Activated CD8-positive, alpha-beta memory T cell treated with anti-CD3 and anti-CD28 coated beads, Interleukin-2, amount 50 U/mL, for 48 hours (primary cell): ENCODE measurements at regions not wholly inside any gene's neighbourhood (a gene's known extent, or its start where the extent isn't known, plus 50 kb on each side); places are given as distances from the start of the nearest gene placed in this dataset.
"Not testable (repeated sequence)": the region's sequence is repeated elsewhere in the genome, so short reads cannot be mapped to it uniquely, and the experiment has no call there.

ENCODE experiments used
- DNase-seq: peaks from one replicate; pipeline ENCODE4 v3.0.0-alpha.2; 2020

DNA sequence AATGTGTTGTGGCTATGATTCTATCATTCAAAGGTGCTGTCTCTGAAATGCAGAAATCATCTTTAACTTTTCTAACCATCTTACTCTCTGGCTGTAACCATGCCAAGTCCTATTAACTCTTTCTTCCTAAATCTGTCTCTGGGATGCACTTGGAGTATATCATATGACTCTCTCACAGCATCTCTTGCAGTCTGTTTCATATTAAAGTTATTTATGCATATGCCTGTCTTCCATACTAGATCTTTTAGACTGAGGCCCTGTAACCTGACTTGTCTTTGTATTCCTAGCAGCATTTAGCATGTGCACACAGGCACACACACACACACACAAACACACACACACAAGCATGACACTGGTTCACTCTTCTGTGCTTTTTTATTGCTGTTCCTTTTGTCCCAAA lies 320.6 kb downstream of the ETAA1 start:
- DNase-seq: no peak

DNA sequence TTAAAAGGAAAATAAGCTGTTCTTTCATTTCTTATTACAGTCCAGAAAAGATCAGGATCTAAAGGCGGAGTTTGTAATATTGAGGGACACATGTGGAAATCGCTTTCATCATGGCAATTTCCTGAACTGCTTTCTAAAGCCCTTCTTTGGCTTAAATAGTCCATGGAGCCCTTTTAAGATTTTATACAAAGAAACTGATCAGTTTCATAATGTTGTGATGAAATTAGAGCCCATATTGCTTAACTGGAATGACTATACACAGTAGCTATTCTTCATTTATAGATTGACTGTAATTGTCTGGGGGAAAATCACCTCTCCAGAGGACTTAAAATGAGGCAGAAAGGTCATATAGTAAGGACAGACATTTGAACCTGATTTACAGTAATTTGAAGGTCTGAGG lies 322.2 kb downstream of the ETAA1 start:
- no peak for DNase-seq

DNA sequence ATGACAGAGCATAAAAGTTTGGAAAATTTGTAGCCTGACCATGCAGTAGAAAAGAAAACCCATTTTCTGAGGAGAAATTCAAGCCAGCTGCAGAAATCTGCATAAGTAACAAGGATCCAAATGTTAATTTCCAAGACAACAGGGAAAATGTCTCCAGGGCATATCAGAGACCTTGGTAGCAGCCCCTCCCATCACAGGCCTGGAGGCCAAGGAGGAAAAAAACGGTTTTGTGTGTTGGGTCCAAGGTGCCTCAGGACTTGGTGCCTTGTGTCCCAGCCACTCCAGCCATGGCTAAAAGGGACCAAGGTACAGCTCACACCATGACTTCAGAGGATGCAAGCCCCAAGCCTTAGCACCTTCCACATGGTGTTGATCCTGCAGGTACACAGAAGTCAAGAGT lies 324.4 kb downstream of the ETAA1 start:
- DNase-seq: no peak

DNA sequence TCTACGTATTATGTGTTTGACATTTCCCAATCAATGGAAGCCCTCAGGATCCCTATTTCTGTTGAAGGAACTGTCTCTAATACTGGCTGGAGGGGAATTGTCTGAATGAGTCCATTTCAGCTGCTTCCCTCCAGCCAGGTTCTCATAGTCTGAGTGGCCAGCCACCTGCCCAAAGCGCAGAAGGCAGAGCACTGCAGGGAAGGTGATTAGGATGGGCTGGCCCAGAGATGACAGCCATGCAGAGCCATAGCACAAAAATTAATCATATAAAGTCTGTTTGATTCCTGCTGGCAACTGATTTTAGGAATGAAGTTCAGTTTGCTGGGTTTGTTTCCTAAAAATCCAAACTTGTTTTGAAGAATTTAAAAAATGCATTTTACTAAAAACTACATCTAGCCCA lies 327.1 kb downstream of the ETAA1 start:
- no peak for DNase-seq

DNA sequence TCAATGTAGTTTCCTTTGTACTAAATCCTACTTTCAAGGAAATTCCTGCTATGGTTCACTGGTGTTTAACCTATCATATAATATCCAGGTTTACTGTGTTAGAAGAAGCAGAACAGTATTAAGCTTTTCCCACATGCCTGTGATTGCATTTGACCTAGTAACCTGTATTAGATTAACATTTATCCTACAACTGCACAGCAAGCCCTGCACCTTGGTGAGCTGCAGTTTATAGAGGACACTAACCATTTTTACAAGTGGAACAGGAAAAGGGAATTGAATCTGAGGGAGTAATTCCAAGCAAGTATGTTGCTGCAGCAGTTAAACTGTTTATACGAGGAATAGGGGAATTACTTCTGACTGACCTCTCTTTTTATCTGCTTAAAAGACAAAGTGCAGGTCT lies 328.6 kb downstream of the ETAA1 start:
- DNase-seq: no peak

DNA sequence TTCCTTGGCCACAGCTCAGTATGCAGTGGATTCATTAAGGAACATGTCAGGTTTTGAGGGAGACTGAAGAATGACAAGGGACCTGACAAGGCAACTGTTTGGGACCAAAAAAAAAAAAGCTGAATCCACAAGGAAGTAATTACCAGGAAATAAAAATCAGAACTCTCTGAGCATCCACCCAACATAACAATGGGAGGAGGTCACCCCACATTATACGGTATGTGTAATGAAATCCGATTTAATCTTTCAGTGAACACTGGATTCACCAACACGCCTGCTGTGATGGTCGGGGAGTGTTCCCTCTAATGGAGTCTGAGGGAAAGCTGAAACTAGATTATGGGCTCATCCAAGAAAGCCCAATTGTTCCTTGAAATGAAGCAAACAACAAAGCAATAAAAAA lies 329.3 kb downstream of the ETAA1 start:
- no peak for DNase-seq

DNA sequence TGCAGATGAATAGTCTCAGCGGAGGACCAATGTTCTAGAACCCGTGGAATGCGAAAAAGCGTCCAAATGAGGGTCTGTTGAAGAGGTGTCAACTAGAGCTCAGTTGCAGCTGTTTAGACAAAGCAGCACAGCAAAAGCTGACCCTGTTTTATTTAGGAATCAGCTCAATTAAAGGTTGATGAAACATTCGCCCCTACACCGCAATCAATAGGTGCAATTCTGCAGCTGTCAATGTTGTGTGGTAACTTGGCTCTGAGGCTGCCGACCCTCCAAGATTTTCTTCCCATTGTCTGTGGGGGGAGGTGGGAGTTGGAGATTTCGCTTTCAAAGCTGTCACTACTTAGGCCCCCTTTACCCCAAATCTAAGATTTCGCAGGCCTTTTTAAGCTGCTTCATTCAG lies 330.0 kb downstream of the ETAA1 start:
- no peak for DNase-seq

DNA sequence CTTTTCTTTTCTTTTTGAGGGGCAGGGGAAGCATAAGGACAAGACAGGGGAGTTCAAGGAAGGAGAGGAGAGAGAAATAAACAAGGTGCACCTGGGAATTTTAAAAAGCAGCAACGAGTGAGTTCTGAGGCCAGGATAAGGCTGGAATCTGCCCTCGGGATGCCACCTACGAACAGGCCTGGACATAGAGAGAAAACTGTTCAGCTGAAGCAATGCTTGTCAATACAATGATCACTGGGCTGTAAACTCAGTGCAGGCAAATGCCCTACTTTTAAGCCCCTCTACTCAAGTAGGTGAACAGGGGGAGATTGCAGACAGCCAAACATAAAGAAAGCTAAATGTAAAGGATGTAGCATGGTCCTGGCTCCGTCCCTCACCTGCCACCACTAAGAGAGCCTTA lies 330.5 kb downstream of the ETAA1 start:
- no peak for DNase-seq

DNA sequence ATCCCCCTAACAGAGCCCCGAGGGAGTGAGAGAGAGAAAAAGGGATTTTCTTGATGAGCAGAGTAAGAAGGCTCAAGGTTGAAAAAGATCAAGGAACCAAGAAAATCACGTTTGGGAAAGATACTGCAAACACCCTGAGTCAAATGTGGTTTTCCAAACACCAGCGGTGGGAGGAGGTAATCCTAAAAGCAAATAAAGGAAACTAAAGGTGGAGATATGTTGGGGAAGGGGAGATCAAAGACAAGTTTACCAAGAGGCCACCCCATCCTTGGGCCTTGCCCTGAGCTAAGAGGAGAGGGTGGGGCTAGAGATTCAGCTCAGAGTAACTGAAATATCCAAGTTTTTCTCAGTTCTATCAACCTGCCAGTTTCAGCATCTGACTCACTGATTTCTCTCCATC lies 332.3 kb downstream of the ETAA1 start:
- no peak for DNase-seq

DNA sequence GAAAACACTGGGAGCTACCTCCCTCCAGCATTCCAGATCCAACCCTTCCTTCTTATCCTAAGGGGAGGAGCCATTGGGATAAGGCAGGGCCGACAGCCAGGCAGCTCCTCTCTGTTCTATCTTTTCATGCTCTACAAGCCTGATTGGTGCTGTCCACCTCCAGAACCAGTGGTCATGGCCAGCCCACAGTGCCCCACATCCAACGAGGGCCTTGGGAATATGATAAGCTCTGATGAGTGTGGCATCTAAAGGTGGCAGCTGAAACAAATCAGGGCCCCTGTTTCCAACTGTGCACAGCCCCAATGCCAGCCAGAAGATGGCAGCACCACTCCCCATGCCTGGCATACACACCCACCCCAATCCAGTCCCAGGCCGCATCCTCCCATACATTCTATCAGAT lies 329.3 kb downstream of the C1D start:
- DNase-seq: no peak

DNA sequence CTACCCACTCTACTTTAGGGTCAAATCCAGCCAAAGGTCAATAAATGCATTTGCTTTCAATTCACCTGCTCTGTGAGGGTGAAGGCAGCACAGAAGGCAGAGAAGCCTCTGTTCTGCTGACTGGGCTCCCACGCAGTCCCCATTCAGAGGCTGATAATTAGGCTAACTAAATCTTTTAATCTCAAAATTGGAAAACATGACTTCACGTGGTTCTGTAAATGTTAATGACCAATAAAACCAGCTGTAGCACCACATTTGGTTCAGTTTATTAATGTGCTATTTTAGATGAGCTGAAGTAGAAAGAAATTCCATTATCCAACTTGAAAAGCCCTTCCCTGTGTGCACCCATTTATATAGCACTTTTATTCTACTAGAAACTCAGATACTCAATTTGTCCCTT lies 310.6 kb downstream of the C1D start:
- DNase-seq: no peak

DNA sequence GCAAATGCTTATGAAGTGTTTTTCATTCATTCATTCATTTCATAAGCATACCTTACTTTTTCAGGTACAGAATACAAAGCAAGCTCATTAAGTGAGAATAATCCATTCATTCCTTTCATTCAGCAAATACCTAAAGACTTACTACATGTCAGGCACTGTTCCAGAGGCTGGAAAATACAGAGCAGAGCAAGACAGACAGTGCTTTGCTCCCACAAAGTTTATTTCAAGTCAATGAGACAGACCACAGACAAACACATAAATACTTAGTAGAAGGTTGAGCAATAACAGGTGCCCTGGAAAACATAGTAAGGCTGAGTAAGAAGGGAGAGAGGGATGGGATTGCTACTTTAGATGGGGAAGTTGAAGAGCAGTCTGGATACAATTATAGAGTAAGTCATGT lies 309.8 kb downstream of the C1D start:
- DNase-seq: no peak

DNA sequence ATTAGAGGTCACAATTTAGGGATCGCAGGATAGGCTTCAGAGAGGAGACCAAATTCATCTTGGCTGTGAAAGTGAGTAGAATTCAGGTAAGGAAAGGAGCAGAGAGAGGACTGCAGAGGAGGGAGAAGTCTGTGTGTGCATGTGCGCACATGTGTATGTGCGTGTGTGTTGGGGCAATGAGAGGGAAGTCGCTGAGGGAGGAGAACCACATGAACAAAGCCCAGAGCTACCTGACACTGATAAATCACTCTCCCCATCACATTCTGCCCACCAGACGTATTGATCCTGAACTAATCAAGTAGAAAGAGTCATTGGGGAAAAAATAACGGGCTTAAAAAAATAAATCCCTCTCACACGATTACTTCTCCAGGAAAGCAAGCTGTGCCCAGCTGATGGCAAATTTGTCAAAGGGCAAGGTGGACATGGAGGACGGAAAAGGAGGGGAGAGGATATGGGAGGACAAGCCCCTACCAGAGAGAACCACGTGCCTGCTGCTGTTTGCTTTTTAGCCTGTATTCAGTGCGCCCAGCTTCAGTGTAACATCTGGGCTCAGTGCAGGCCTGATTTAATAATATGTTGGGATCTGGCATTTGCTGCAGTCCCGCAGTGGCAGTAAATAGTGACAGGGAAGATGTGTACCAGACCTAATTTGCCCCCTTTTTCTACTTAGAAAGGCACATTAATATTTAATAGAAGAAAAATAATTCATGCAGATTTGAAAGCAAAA lies 307.5 kb downstream of the C1D start:
- no peak for DNase-seq

DNA sequence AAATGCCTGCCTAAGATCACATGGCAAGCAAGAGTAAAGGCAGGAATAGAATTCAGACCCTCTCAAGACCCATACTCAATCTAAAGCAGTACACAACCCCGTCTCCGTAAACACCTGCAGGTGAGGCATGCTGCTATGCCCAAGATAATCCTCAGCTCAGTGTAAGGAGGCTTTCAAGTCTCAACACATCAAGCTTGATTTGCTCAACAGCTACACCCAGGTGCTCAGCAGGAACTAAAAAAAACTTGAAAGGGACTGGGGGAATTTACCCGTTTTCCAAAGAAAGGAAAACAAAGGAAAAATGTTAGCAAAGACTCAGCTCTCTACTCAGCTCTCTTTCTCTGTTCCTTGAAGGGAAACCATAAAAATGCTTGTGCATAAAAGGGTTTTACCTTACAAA lies 301.8 kb downstream of the C1D start:
- DNase-seq: no peak

DNA sequence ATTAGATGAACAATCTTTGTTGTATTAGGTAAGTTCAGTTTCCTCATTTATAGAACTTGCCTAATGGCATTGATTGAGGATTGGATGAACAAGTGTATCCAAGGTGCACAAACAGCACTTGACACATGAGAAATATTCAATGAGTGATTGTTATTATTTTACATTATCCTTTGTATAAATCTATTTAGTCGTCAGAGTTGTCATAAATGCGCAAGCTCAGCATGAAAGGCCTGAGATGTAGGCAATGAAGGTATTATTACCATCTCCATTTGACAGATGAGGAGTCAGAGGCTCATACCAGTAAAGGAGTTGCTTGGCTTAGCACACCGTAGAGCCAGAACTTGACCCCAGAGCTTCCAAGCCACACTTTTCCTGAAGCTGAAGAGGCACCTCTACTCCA lies 291.4 kb downstream of the C1D start:
- DNase-seq: no peak

DNA sequence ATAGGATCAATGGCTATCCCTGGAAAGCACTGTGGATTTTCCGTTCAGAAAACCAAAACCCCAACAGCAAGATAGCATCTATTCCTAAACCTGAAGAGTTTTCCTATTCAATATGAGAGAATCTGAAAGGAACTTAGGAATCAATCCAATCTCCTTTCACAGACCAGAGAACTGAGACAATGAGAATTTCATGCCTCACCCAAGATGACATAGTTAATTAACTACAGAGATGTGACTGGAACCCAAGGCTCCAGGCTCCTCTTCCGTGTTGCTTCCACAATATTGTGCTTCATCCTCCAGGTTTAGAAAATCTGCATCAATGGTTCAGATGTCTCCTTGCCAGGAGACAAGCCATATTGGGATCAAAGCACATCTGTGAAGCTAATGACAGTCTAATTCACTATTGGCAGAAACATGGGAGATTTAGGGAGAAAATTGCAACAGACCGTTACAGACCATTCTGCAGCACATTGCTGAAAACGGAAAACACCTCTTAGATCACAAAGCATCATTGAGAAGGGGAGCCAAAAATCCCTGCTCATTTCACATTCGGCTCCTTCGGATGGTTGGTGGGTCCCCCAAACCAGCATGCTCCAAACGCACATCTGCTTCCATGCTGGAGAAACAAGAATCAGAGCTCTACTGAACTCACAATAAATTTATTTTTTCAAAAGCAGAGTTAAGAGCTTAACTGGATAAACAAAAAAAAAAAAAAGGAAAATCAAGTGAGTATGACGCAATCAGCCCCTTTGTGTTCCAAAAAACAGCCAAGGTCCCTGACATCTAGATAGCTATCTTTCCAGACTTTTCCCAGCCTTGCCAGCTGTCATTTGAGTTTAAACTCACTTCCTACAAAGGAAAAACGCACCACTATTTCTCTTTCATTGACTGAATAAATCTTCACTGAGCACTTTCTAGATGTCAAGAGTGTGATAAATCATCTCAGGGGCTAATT lies 290.3 kb downstream of the C1D start:
- no peak for DNase-seq

DNA sequence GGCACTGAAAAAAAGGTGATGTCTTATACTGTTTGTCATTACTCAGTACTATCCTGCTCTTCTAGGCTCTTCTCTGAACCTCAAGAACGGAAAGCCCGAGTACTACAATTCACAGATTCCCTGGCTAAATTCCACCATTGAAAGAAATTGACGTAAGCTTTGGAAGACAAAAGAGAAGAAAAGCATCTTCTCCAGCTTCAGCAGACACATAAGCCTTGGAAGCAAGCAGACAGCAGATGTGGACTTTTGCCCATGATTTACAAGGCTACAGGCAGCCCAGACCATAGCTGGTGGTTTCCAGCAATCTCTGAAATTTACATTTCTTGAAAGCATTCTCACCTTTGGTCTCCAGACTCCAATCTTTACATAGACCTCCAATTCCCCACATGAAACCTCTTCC lies 289.0 kb downstream of the C1D start:
- DNase-seq: no peak

DNA sequence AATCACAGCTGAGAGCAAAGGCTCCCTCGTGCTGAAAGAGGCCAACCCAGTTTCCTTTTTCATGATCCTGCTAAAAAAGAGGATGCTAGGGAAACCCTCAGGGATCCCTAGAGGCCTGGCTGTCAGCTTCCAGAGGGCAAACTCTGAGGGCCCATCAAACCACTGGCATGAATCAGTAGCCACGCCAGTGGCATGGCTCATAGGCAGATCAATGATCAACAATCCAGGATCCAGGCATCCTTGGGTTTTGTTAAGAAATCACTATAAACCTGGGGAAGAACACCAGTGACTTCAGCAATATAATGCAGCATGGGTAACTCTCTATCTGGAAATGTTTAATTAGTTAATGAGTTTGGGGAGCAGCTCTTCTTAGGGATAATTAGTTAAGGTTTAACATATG lies 286.5 kb downstream of the C1D start:
- DNase-seq: no peak

DNA sequence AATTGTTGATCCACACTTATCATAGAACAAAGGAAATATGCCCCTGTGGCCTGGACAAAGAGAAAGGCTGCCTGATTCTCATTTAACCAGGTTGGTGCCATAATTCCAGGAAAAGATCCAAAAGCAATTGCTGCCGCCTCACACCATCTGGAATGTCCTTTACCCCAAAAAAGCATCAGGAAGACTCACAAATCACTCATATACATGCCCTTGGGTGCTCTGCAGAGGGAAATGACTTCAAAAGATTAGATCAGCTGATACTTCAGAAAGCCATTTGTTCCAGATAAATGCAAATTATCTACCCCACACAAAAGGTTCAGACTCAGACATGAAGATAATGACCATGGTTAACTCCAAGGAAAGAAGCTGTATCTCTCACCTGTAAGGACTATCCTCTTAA lies 285.8 kb downstream of the C1D start:
- no peak for DNase-seq

DNA sequence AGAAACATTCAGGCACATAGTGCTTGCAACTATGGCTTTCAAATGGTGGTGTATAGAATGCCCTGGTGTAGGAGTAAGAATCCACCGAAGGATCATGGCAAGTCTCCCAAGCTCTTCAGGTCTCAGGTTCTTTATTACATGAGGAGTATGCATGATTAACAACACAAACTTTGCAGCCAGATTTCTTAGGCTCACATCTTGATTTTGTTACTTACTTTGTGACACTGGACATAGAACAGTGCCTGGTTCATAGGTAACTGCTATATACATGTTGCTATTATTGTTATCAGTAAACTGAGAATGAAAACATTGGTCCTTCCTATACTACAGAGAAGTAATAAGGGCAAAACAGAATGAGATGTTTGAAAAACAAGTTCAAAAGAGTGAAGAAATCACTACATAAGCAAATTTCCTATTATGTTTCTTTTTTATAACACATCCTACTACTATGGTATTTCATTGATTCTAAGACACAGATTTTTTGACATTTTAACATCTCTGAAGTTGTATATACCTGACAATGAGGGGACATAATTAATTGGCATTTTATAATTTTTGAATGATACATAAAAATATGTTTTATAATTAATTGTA lies 284.9 kb downstream of the C1D start:
- no peak for DNase-seq

DNA sequence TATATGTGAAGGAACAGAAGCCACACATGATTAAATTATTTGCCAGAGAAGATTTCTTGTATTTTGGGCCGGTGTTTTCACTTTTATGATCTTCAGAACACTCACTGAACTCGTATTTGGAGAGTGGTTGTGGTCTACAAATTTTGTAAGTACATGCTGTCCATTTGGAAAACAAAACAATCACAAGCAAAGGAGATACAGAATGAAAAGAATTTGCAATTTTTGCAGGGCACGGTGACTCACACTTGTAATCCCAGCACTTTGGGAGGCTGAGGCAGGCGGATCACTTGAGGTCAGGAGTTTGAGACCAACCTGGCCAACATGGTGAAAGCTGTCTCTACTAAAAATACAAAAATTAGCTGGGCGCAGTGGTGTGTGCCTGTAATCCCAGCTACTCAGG lies 282.0 kb downstream of the C1D start:
- not testable (repeated sequence) for DNase-seq

DNA sequence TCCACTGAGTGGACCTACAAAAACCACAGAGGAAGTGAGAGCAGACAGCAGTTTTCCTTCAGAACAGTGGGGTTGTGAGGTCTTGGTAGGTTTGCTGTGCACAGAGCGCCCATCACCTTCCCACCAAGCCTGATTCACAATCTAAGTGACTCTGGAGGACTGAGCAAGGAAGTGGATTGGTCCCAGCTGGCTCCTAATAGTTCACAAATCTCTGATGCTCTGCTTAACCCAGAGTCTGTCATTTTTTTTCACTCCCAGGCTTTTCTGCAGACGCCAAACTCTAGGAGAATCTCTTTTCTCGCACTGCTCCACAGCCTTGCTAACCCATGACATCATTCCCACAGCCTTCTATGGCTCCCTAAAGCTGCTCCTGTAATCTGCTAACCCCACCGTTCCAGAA lies 280.4 kb downstream of the C1D start:
- no peak for DNase-seq

DNA sequence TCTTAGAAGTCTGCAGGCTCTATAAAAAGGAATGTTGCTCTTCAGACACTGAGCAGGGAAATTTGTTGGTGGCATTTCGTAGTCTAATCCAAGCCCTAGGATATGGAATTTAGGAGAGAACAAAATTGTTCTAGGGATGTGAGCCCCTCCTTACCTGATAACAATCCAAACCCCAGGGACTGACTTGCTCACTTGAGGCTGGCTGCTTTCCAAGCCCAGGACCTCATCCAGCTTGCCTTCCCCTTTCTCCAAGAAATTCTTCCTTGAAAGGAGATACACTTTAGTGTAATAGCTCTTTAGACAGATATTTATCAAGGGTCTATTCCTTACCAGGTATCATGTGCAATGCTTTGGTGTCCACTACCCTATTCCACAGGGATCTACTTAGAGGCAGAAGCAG lies 279.8 kb downstream of the C1D start:
- DNase-seq: no peak

DNA sequence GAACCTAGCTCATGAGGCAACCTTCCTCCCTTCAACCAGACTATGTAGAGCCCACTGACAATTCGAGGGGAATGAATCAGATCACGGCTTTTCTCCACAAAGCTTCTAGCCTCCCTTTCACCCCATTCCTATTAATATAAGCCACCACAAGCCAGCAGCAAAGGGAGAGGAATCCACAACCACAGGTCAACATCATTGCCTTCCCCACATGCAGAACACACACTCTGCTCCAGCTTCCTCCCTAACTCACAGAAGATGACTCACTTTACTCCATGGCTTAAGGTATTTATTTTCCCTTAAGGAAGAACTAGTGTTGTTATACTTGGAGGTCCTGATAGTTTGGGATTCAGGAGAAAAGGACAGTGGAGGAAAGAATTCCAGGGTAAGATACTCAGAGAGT lies 272.2 kb downstream of the C1D start:
- no peak for DNase-seq
